ENCODE measurements at regions not wholly inside any gene's neighbourhood (a gene's known extent, or its start where the extent isn't known, plus 50 kb on each side); places are given as distances from the start of the nearest gene placed in this dataset.

- TF ChIP-seq ZBTB20 (CRISPR knock-in tag; IDR thresholded peaks at IDR 0.05; ENCODE audit: borderline replicate concordance, low read depth) (peak; percentile 87; the same call in 1 of the 2 replicates), HOXA5 (CRISPR knock-in tag; IDR thresholded peaks at IDR 0.05) (peak; percentile 54; the same call in 1 of the 2 replicates), NAIF1 (CRISPR knock-in tag; IDR thresholded peaks at IDR 0.05; ENCODE audit: borderline replicate concordance) (peak; percentile 50; the same call in 1 of the 2 replicates), MAFK (conservative IDR thresholded peaks at IDR 0.05 in 1 of 2, IDR thresholded peaks at IDR 0.05 in 1 of 2; ENCODE audit: low read length in 2 of 2) (peak; percentile 58 to 69), KAT7 (CRISPR knock-in tag; IDR thresholded peaks at IDR 0.05; ENCODE audit: borderline replicate concordance) (peak; percentile 37; the same call in 1 of the 2 replicates), ZNF317 (CRISPR knock-in tag; IDR thresholded peaks at IDR 0.05) (peak; percentile 86), ZBTB43 (CRISPR knock-in tag; conservative IDR thresholded peaks at IDR 0.05) (peak; percentile 96), ZNF10 (CRISPR knock-in tag; IDR thresholded peaks at IDR 0.05; ENCODE audit: borderline replicate concordance, low read depth) (no peak), ERF (CRISPR knock-in tag; IDR thresholded peaks at IDR 0.05) (peak; percentile 92), ELF3 (CRISPR knock-in tag; IDR thresholded peaks at IDR 0.05) (peak; percentile 99), ZNF749 (CRISPR knock-in tag; IDR thresholded peaks at IDR 0.05; ENCODE audit: borderline replicate concordance) (peak; percentile 56; the same call in 1 of the 2 replicates), NR1H2 (CRISPR knock-in tag; IDR thresholded peaks at IDR 0.05; ENCODE audit: borderline replicate concordance, low read depth) (no peak), ZNF770 (CRISPR knock-in tag; IDR thresholded peaks at IDR 0.05) (peak; percentile 67; the same call in 1 of the 2 replicates), TAF1 (CRISPR knock-in tag; IDR thresholded peaks at IDR 0.05) (peak; percentile 41; the same call in 1 of the 2 replicates), ZKSCAN8 (CRISPR knock-in tag; IDR thresholded peaks at IDR 0.05; ENCODE audit: borderline replicate concordance) (peak; percentile 77), ZBTB21 (CRISPR knock-in tag; IDR thresholded peaks at IDR 0.05) (0 out of 2 replicates have a peak, but pooled peaks have one; percentile 33), POLR2G (IDR thresholded peaks at IDR 0.05; ENCODE audit: low read depth, low read length) (peak; percentile 74), ZNF572 (CRISPR knock-in tag; IDR thresholded peaks at IDR 0.05) (no peak), SATB2 (CRISPR knock-in tag; IDR thresholded peaks at IDR 0.05) (peak; percentile 67; the same call in 1 of the 2 replicates), TRIM22 (IDR thresholded peaks at IDR 0.05) (no peak), ZSCAN21 (CRISPR knock-in tag; IDR thresholded peaks at IDR 0.05; ENCODE audit: borderline replicate concordance) (0 out of 2 replicates have a peak, but pooled peaks have one; percentile 50), EHMT2 (IDR thresholded peaks at IDR 0.05; ENCODE audit: borderline replicate concordance, low read depth, low read length) (peak; percentile 92; the same call in 1 of the 2 replicates), MLX (CRISPR knock-in tag; IDR thresholded peaks at IDR 0.05) (peak; percentile 37; the same call in 1 of the 2 replicates), HDAC2 (CRISPR knock-in tag; IDR thresholded peaks at IDR 0.05) (peak; percentile 97), SIN3B (IDR thresholded peaks at IDR 0.05; ENCODE audit: low read length) (no peak)
Measured at GRCh38 chr2:215680605-215681598, 245.0 kb upstream of the FN1 start (continued).

Measured in HepG2 (cell line).